Endothelial cell of umbilical vein (primary cell): ENCODE measurements at regions not wholly inside any gene's neighbourhood (a gene's known extent, or its start where the extent isn't known, plus 50 kb on each side); places are given as distances from the start of the nearest gene placed in this dataset.
"Not testable (repeated sequence)": the region's sequence is repeated elsewhere in the genome, so short reads cannot be mapped to it uniquely, and the experiment has no call there.

ENCODE experiments used
- BruUV-seq: library from RNA; stranded (reverse); fragments of 400-500 nt; replicated peaks from 2 replicates; lab custom pipeline; 2021; lab: Mats Ljungman, UMichigan
- CTCF ChIA-PET: fragments of 300-600, 350-600 bp; sonication (Branson Sonifier 250); formaldehyde crosslinking; loops from one replicate; lab custom pipeline; 2021; ENCODE audit warnings: antibody characterized with exemption, inconsistent platforms; lab: Charles Lee
- POLR2A ChIA-PET: fragments of 300-600, 350-600 bp; sonication (Branson Sonifier 250); formaldehyde crosslinking; loops from one replicate; lab custom pipeline; 2021; ENCODE audit warnings: antibody characterized with exemption, inconsistent platforms; lab: Charles Lee
- DNase-seq: peaks from one replicate; pipeline ENCODE4 v3.0.0-alpha.2; 2011; ENCODE audit warnings: low read depth, low spot score
- FAIRE-seq: peaks from 2 replicates; lab custom pipeline; 2011; peaks lifted over from hg19 to GRCh38; lab: Jason Lieb, UNC
- H2AFZ ChIP-seq: 2 replicates; pipeline ENCODE4 v1.6.0; 2012; ENCODE audit warnings: low read depth, low read length, control low read depth, inconsistent platforms
- H3K27ac ChIP-seq: 2 replicates; pipeline ENCODE4 v1.5.1; 2011; ENCODE audit warnings: low read depth, mild to moderate bottlenecking, control low read depth, low read length, moderate library complexity; ENCODE audit not compliant: insufficient read depth
- H3K27me3 ChIP-seq, 2 experiments: 2 replicates each; pipeline versions ENCODE4 v1.6.0 to v1.6.1; 2011; ENCODE audit warnings: low read length in 2 of 2, mixed read lengths in 1 of 2; ENCODE audit not compliant: control insufficient read depth in 2 of 2, insufficient read depth in 2 of 2
- H3K36me3 ChIP-seq, 2 experiments: 2 replicates in 1 of 2; 3 replicates in 1 of 2; pipeline ENCODE4 v1.5.1; 2011; ENCODE audit warnings: low read length in 2 of 2, mild to moderate bottlenecking in 1 of 2, moderate library complexity in 1 of 2; ENCODE audit not compliant: control insufficient read depth in 2 of 2, insufficient read depth in 2 of 2; ENCODE audit errors: extremely low read depth in 1 of 2
- H3K4me1 ChIP-seq: 3 replicates; pipeline ENCODE4 v1.5.1; 2011; ENCODE audit warnings: mild to moderate bottlenecking, low read length; ENCODE audit not compliant: control insufficient read depth, insufficient read depth; ENCODE audit errors: extremely low read depth
- H3K4me2 ChIP-seq: 2 replicates; pipeline ENCODE4 v1.6.1; 2011; ENCODE audit warnings: low read length, control low read depth, mixed read lengths; ENCODE audit not compliant: insufficient read depth
- H3K4me3 ChIP-seq, 3 experiments: fragments of 200-600 bp in 1 of 3; sonication (generic), shearing (Covaris generic) in 1 of 3; replicated peaks in 1 of 3; 2 replicates each; pipeline ENCODE4 v1.5.1; 2011 to 2016; ENCODE audit warnings: control low read depth in 3 of 3, low read length in 3 of 3, mild to moderate bottlenecking in 2 of 3, inconsistent platforms in 1 of 3, low read depth in 1 of 3, moderate library complexity in 1 of 3; ENCODE audit not compliant: insufficient read depth in 1 of 3
- H3K79me2 ChIP-seq: 2 replicates; pipeline ENCODE4 v1.6.0; 2012; ENCODE audit warnings: low read length, inconsistent platforms; ENCODE audit not compliant: control insufficient read depth, insufficient read depth
- H3K9ac ChIP-seq: replicated peaks from 2 replicates; pipeline ENCODE3; 2011; ENCODE audit warnings: low read length, control low read depth; ENCODE audit not compliant: insufficient read depth; ENCODE audit errors: extremely low read depth
- H3K9me1 ChIP-seq: replicated peaks from 3 replicates; pipeline ENCODE4 v1.6.0; 2011; ENCODE audit warnings: mild to moderate bottlenecking, low read length; ENCODE audit not compliant: control insufficient read depth, insufficient read depth; ENCODE audit errors: extremely low read depth
- H3K9me3 ChIP-seq: replicated peaks from 2 replicates; pipeline ENCODE4 v1.5.1; 2012; ENCODE audit warnings: low read length, inconsistent platforms; ENCODE audit not compliant: control insufficient read depth, insufficient read depth
- H4K20me1 ChIP-seq: replicated peaks from 2 replicates; pipeline ENCODE3; 2011; ENCODE audit warnings: mild to moderate bottlenecking, low read length; ENCODE audit not compliant: control insufficient read depth, insufficient read depth; ENCODE audit errors: extremely low read depth
- CTCF ChIP-seq, 2 donors: IDR thresholded peaks; 1 replicate in 1 of 2; 2 replicates in 1 of 2; pipeline ENCODE4 v1.5.1; 2011; ENCODE audit warnings: low read length in 2 of 2, mild to moderate bottlenecking in 2 of 2, moderate library complexity in 2 of 2, control low read depth in 1 of 2, inconsistent platforms in 1 of 2, low read depth in 1 of 2; ENCODE audit not compliant: insufficient read depth in 1 of 2; ENCODE audit errors: extremely low read depth in 1 of 2
- EZH2 ChIP-seq: IDR thresholded peaks from 2 replicates; pipeline ENCODE4 v1.6.1; 2012; ENCODE audit warnings: borderline replicate concordance, low read depth, mild to moderate bottlenecking, moderate library complexity, low read length, inconsistent platforms; ENCODE audit not compliant: severe bottlenecking
- FOS ChIP-seq: IDR thresholded peaks from 2 replicates; pipeline ENCODE4 v1.6.1; 2011; ENCODE audit warnings: mild to moderate bottlenecking, low read length, moderate library complexity, borderline replicate concordance; ENCODE audit not compliant: insufficient read depth
- GATA2 ChIP-seq: IDR thresholded peaks from 2 replicates; pipeline ENCODE4 v1.7.0; 2011; ENCODE audit warnings: low read depth, mild to moderate bottlenecking, moderate library complexity, mixed read lengths, low read length; ENCODE audit not compliant: insufficient read length, insufficient read depth
- JUN ChIP-seq: IDR thresholded peaks from 2 replicates; pipeline ENCODE4 v1.6.1; 2011; ENCODE audit warnings: borderline replicate concordance, low read depth; ENCODE audit not compliant: insufficient read length, insufficient read depth
- MAX ChIP-seq: IDR thresholded peaks from 2 replicates; pipeline ENCODE4 v1.6.1; 2011; ENCODE audit not compliant: insufficient read depth, insufficient read length
- MYC ChIP-seq: IDR thresholded peaks from one replicate; pipeline ENCODE4 v1.6.1; 2011; ENCODE audit warnings: mild to moderate bottlenecking, low read depth, low read length
- POLR2A ChIP-seq: IDR thresholded peaks from 2 replicates; pipeline ENCODE4 v1.6.1; 2012; ENCODE audit warnings: low read depth, mild to moderate bottlenecking, control low read depth, low read length
- POLR2AphosphoS5 ChIP-seq: IDR thresholded peaks from 2 replicates; pipeline ENCODE4 v1.6.1; 2012; ENCODE audit warnings: low read depth, mild to moderate bottlenecking, control low read depth, low read length, moderate library complexity; ENCODE audit not compliant: insufficient read depth
- dilution Hi-C: fragments of 300-500 bp; cut with MboI; formaldehyde crosslinking; loops from one replicate; pipeline ENCODE4 v1.15.0; 2019; ENCODE audit warnings: low sequenced_read_pairs; ENCODE audit not compliant: extremely low pct_ligation_motif_present
- intact Hi-C: fragments of 100-400 bp; cut with micrococcal nuclease; formaldehyde crosslinking; loops from one replicate; pipeline ENCODE4 v1.10.0; 2022

GRCh38 chr2:19617257-19617848 is 258.9 kb upstream of the OSR1 start:
- no peak overlapping the region for H3K4me3 ChIP-seq
- BruUV-seq: no TSS peak
- H3K4me2 ChIP-seq: no peak overlapping the region
- H3K9me3 ChIP-seq: no peaks in the 10 kb centered on the region
- dilution Hi-C loops: no loop called here
- no peaks in the 10 kb centered on the region for H3K27me3 ChIP-seq
- CTCF ChIA-PET: interaction anchor here (1.2 kb wide), 1 partner anchor 11 kb away, joined by 3 read pairs; no protein-coding TSS in a partner anchor
- no peaks in the 10 kb centered on the region for H4K20me1 ChIP-seq
- intact Hi-C loops: no loop called here
- no peak overlapping the region for H3K9ac ChIP-seq
- no peaks in the 10 kb centered on the region for H3K4me1 ChIP-seq
- TF ChIP-seq GATA2: no peak
- no peak for TF ChIP-seq MYC
- TF ChIP-seq FOS: no peak
- no peak for TF ChIP-seq MAX
- TF ChIP-seq EZH2: no peak
- TF ChIP-seq CTCF (IDR thresholded peaks at IDR 0.05; ENCODE audit: extremely low read depth in 1 of 2, insufficient read depth in 1 of 2, low read depth in 1 of 2, low read length in 2 of 2): no peak
- no peak for TF ChIP-seq POLR2AphosphoS5
- TF ChIP-seq JUN: no peak
- TF ChIP-seq POLR2A: no peak
- H3K27ac ChIP-seq: no peak overlapping the region
- DNase-seq (no peak), FAIRE-seq (no peak)
- H3K79me2 ChIP-seq: no peaks in the 10 kb centered on the region
- POLR2A ChIA-PET: no interaction called here
- H2AFZ ChIP-seq: no peak overlapping the region
- no peaks in the 10 kb centered on the region for H3K9me1 ChIP-seq
- no peaks in the 10 kb centered on the region for H3K36me3 ChIP-seq

- dilution Hi-C loops, H2AFZ ChIP-seq, H3K79me2 ChIP-seq, BruUV-seq, H3K4me1 ChIP-seq, POLR2A ChIA-PET, H3K27me3 ChIP-seq, H3K27ac ChIP-seq, intact Hi-C loops, FAIRE-seq, H3K9ac ChIP-seq, H3K9me3 ChIP-seq, CTCF ChIA-PET, H3K4me3 ChIP-seq, H3K9me1 ChIP-seq, H3K4me2 ChIP-seq, H3K36me3 ChIP-seq, H4K20me1 ChIP-seq, DNase-seq: not testable (repeated sequence)
Measured at GRCh38 chr2:19615402-19615801, 257.0 kb upstream of the OSR1 start.
